HG02571 (cell line): ENCODE measurements at regions not wholly inside any gene's neighbourhood (a gene's known extent, or its start where the extent isn't known, plus 50 kb on each side); places are given as distances from the start of the nearest gene placed in this dataset.

Source experiments
- ATAC-seq: cut with Tn5 transposase; IDR thresholded peaks from one replicate; pipeline ENCODE4 v1.9.1; 2021; ENCODE audit warnings: mild to moderate bottlenecking, moderate library complexity; ENCODE audit not compliant: unreplicated experiment

- ATAC-seq: no peak
These were observed 409.0 kb upstream of the PROK2 start for GRCh38 chr3:72193771-72194430.

- no peak for ATAC-seq
These were observed 407.6 kb upstream of the PROK2 start for GRCh38 chr3:72192572-72192971.

- ATAC-seq: no peak
These were observed 406.4 kb upstream of the PROK2 start for GRCh38 chr3:72191209-72191960.

GRCh38 chr3:72190050-72190449, 405.1 kb upstream of the PROK2 start:
- ATAC-seq: no peak

GRCh38 chr3:72189339-72189738, 404.4 kb upstream of the PROK2 start:
- ATAC-seq: no peak

GRCh38 chr3:72188536-72188935, 403.6 kb upstream of the PROK2 start:
- ATAC-seq: no peak

GRCh38 chr3:72187131-72187530, 402.2 kb upstream of the PROK2 start:
- ATAC-seq: no peak

GRCh38 chr3:72186400-72186855, 401.5 kb upstream of the PROK2 start:
- ATAC-seq: no peak

- ATAC-seq: no peak
These were observed 400.8 kb upstream of the PROK2 start for GRCh38 chr3:72185549-72186399.

- no peak for ATAC-seq
These were observed 398.5 kb upstream of the PROK2 start for GRCh38 chr3:72183489-72183888.

- no peak for ATAC-seq
These were observed 397.3 kb upstream of the PROK2 start for GRCh38 chr3:72182206-72182605.

GRCh38 chr3:72181251-72181650, 396.3 kb upstream of the PROK2 start:
- no peak for ATAC-seq

- no peak for ATAC-seq
These were observed 395.5 kb upstream of the PROK2 start for GRCh38 chr3:72180405-72180804.

- ATAC-seq: no peak
These were observed 394.1 kb upstream of the PROK2 start for GRCh38 chr3:72179107-72179464.

GRCh38 chr3:72178463-72179106, 393.6 kb upstream of the PROK2 start:
- ATAC-seq: no peak

- peak; percentile 54 for ATAC-seq
These were observed 392.4 kb upstream of the PROK2 start for GRCh38 chr3:72177075-72178050.

GRCh38 chr3:72176537-72177041, 391.6 kb upstream of the PROK2 start:
- peak; percentile 70 for ATAC-seq

- no peak for ATAC-seq
These were observed 390.4 kb upstream of the PROK2 start for GRCh38 chr3:72175296-72175858.

GRCh38 chr3:72174890-72175289, 389.9 kb upstream of the PROK2 start:
- ATAC-seq: no peak
